Left forelimb (tissue), 1 donor: ENCODE measurements at regions not wholly inside any gene's neighbourhood (a gene's known extent, or its start where the extent isn't known, plus 50 kb on each side); places are given as distances from the start of the nearest gene placed in this dataset.
A peak's percentile ranks its signal among the peaks of the same experiment; 100 is the strongest.

Source experiments
- DNase-seq: peaks from one replicate; pipeline ENCODE4 v3.0.0-alpha.2; 2018; ENCODE audit warnings: low spot score

- DNase-seq = no peak
Observed at GRCh38 chr3:116848248-116848829, 138.8 kb downstream of the TUSC7 start.

- no peak for DNase-seq
Observed at GRCh38 chr3:116849261-116849688, 139.7 kb downstream of the TUSC7 start.

GRCh38 chr3:116852803-116853202, 143.2 kb downstream of the TUSC7 start:
- no peak for DNase-seq

- DNase-seq = no peak
Observed at GRCh38 chr3:116863270-116863770, 153.7 kb downstream of the TUSC7 start.

- DNase-seq = peak; percentile 55
Observed at GRCh38 chr3:116863822-116864589, 154.4 kb downstream of the TUSC7 start.

GRCh38 chr3:116864590-116864927, 155.0 kb downstream of the TUSC7 start:
- DNase-seq = no peak

- DNase-seq = no peak
Observed at GRCh38 chr3:116870379-116870778, 160.8 kb downstream of the TUSC7 start.

- no peak for DNase-seq
Observed at GRCh38 chr3:116871905-116872304, 162.3 kb downstream of the TUSC7 start.

- no peak for DNase-seq
Observed at GRCh38 chr3:116872688-116873087, 163.1 kb downstream of the TUSC7 start.

- DNase-seq = no peak
Observed at GRCh38 chr3:116873142-116873541, 163.6 kb downstream of the TUSC7 start.

GRCh38 chr3:116877968-116878367, 168.4 kb downstream of the TUSC7 start:
- DNase-seq = no peak

- DNase-seq = no peak
Observed at GRCh38 chr3:116886202-116886893, 176.8 kb downstream of the TUSC7 start.

GRCh38 chr3:116896116-116896515, 186.5 kb downstream of the TUSC7 start:
- DNase-seq = no peak

GRCh38 chr3:116897382-116897781, 187.8 kb downstream of the TUSC7 start:
- no peak for DNase-seq

GRCh38 chr3:116899253-116899652, 189.7 kb downstream of the TUSC7 start:
- no peak for DNase-seq

- DNase-seq = no peak
Observed at GRCh38 chr3:116905334-116905733, 195.8 kb downstream of the TUSC7 start.

- no peak for DNase-seq
Observed at GRCh38 chr3:116905794-116906193, 196.2 kb downstream of the TUSC7 start.

GRCh38 chr3:116912116-116912515, 202.5 kb downstream of the TUSC7 start:
- no peak for DNase-seq

GRCh38 chr3:116914004-116914403, 204.4 kb downstream of the TUSC7 start:
- DNase-seq = no peak

GRCh38 chr3:116916836-116917235, 207.3 kb downstream of the TUSC7 start:
- DNase-seq = no peak

- no peak for DNase-seq
Observed at GRCh38 chr3:116920826-116921610, 211.4 kb downstream of the TUSC7 start.

- DNase-seq = no peak
Observed at GRCh38 chr3:116927918-116928317, 218.3 kb downstream of the TUSC7 start.
